IMR-90 (cell line): ENCODE measurements at regions not wholly inside any gene's neighbourhood (a gene's known extent, or its start where the extent isn't known, plus 50 kb on each side); places are given as distances from the start of the nearest gene placed in this dataset.

Source experiments
- ATAC-seq: fragments of 200-7000 bp; cut with Tn5 transposase; 2 replicates; pipeline ENCODE4 v1.9.1; 2020; ENCODE audit warnings: low read depth, mild to moderate bottlenecking, moderate library complexity
- BruUV-seq: library from RNA; stranded (reverse); fragments of 400-500 nt; replicated peaks from 2 replicates; lab custom pipeline; 2021; lab: Mats Ljungman, UMichigan
- CTCF ChIA-PET: fragments of 300-600 bp; formaldehyde crosslinking; extraction: SDS; loops from one replicate; lab custom pipeline; 2021; ENCODE audit warnings: antibody characterized with exemption; lab: Yijun Ruan, JAX
- POLR2A ChIA-PET: fragments of 300-600 bp; sonication (Branson Sonifier 250); formaldehyde crosslinking; loops from one replicate; lab custom pipeline; 2022; ENCODE audit warnings: antibody characterized with exemption; ENCODE audit not compliant: unreplicated experiment; lab: Charles Lee
- DNase-seq: peaks from one replicate; pipeline ENCODE4 v3.0.0; 2013
- H2AFZ ChIP-seq: replicated peaks from 2 replicates; pipeline ENCODE3; 2013; ENCODE audit warnings: low read length, mild to moderate bottlenecking; ENCODE audit not compliant: poor library complexity
- H2AK5ac ChIP-seq: 2 replicates; pipeline ENCODE4 v1.6.1; 2013; ENCODE audit warnings: low read depth, low read length, inconsistent platforms
- H2AK9ac ChIP-seq: replicated peaks from 2 replicates; pipeline ENCODE3; 2013; ENCODE audit warnings: mild to moderate bottlenecking, low read depth, low read length, moderate library complexity; ENCODE audit not compliant: poor library complexity
- H2BK120ac ChIP-seq: 2 replicates; pipeline ENCODE4 v1.6.1; 2013; ENCODE audit warnings: low read depth, low read length, inconsistent platforms
- H2BK15ac ChIP-seq: 3 replicates; pipeline ENCODE4 v1.6.1; 2013; ENCODE audit warnings: low read depth, low read length, inconsistent platforms
- H2BK20ac ChIP-seq: 2 replicates; pipeline ENCODE4 v1.6.1; 2013; ENCODE audit warnings: low read depth, mild to moderate bottlenecking, inconsistent platforms, low read length, moderate library complexity
- H2BK5ac ChIP-seq: 2 replicates; pipeline ENCODE4 v1.6.1; 2013; ENCODE audit warnings: mild to moderate bottlenecking, low read depth, low read length, inconsistent platforms; ENCODE audit not compliant: poor library complexity, severe bottlenecking
- H3K14ac ChIP-seq: replicated peaks from 2 replicates; pipeline ENCODE4 v1.6.1; 2013; ENCODE audit warnings: low read depth, low read length, inconsistent platforms
- H3K18ac ChIP-seq: 2 replicates; pipeline ENCODE4 v1.6.1; 2013; ENCODE audit warnings: low read depth, low read length, control low read depth
- H3K23ac ChIP-seq: 2 replicates; pipeline ENCODE4 v1.6.1; 2013; ENCODE audit warnings: low read depth, low read length, inconsistent platforms
- H3K27ac ChIP-seq: 2 replicates; pipeline ENCODE4 v1.5.1; 2013; ENCODE audit warnings: mild to moderate bottlenecking, control low read depth, low read length; ENCODE audit not compliant: insufficient read depth
- H3K27me3 ChIP-seq: 2 replicates; pipeline ENCODE4 v1.6.1; 2013; ENCODE audit warnings: low read length; ENCODE audit not compliant: control insufficient read depth, insufficient read depth
- H3K36me3 ChIP-seq: 2 replicates; pipeline ENCODE4 v1.6.1; 2013; ENCODE audit warnings: low read length, mixed read lengths; ENCODE audit not compliant: control insufficient read depth, insufficient read depth
- H3K4ac ChIP-seq: 2 replicates; pipeline ENCODE4 v1.6.1; 2013; ENCODE audit warnings: low read depth, low read length, inconsistent platforms
- H3K4me1 ChIP-seq: 2 replicates; pipeline ENCODE4 v1.6.1; 2013; ENCODE audit warnings: low read length, mixed read lengths; ENCODE audit not compliant: control insufficient read depth, insufficient read depth
- H3K4me2 ChIP-seq: 2 replicates; pipeline ENCODE4 v1.6.1; 2013; ENCODE audit warnings: low read depth, mild to moderate bottlenecking, control low read depth, low read length, moderate library complexity
- H3K4me3 ChIP-seq: 2 replicates; pipeline ENCODE4 v1.5.1; 2013; ENCODE audit warnings: low read depth, mild to moderate bottlenecking, control low read depth, low read length, moderate library complexity; ENCODE audit not compliant: insufficient read depth
- H3K56ac ChIP-seq: 2 replicates; pipeline ENCODE4 v1.6.1; 2013; ENCODE audit warnings: low read length, inconsistent platforms; ENCODE audit not compliant: insufficient read depth; ENCODE audit errors: extremely low read depth
- H3K79me1 ChIP-seq, 2 experiments: 2 replicates each; pipeline ENCODE4 v1.6.1; 2013; ENCODE audit warnings: low read length in 2 of 2, inconsistent platforms in 1 of 2, low read depth in 1 of 2
- H3K9ac ChIP-seq: 2 replicates; pipeline ENCODE4 v1.6.1; 2013; ENCODE audit warnings: low read depth, low read length, control low read depth
- H3K9me1 ChIP-seq: 2 replicates; pipeline ENCODE4 v1.6.1; 2013; ENCODE audit warnings: low read length, inconsistent platforms; ENCODE audit not compliant: insufficient read depth
- H3K9me3 ChIP-seq: 2 replicates; pipeline ENCODE4 v1.6.1; 2013; ENCODE audit warnings: low read length; ENCODE audit not compliant: control insufficient read depth, insufficient read depth
- H4K20me1 ChIP-seq: 2 replicates; pipeline ENCODE4 v1.6.1; 2013; ENCODE audit warnings: low read length, inconsistent platforms; ENCODE audit not compliant: insufficient read depth
- H4K5ac ChIP-seq: 2 replicates; pipeline ENCODE4 v1.6.1; 2013; ENCODE audit warnings: mild to moderate bottlenecking, low read depth, low read length, control low read depth
- H4K8ac ChIP-seq, 2 experiments: 2 replicates each; pipeline ENCODE4 v1.6.1; 2013; ENCODE audit warnings: low read depth in 2 of 2, low read length in 2 of 2, control low read depth in 1 of 2, inconsistent platforms in 1 of 2
- H4K91ac ChIP-seq: 2 replicates; pipeline ENCODE4 v1.6.1; 2013; ENCODE audit warnings: low read depth, low read length, inconsistent platforms; ENCODE audit not compliant: insufficient read depth
- BHLHE40 ChIP-seq: fragments of 150-350 bp; IDR thresholded peaks from 2 replicates; pipeline ENCODE4 v1.6.1; 2016; ENCODE audit warnings: mild to moderate bottlenecking, low read depth, low read length
- CEBPB ChIP-seq: IDR thresholded peaks from 2 replicates; pipeline ENCODE4 v1.6.1; 2012; ENCODE audit warnings: low read depth, low read length, improper control_type of control experiment
- ELK1 ChIP-seq: fragments of 150-350 bp; IDR thresholded peaks from 2 replicates; pipeline ENCODE4 v1.6.1; 2016; ENCODE audit warnings: low read depth, mild to moderate bottlenecking, low read length, moderate library complexity, borderline replicate concordance
- MAFK ChIP-seq: IDR thresholded peaks from 2 replicates; pipeline ENCODE4 v1.6.1; 2012; ENCODE audit warnings: low read depth, low read length, improper control_type of control experiment
- MAZ ChIP-seq: IDR thresholded peaks from 2 replicates; pipeline ENCODE4 v1.6.1; 2012; ENCODE audit warnings: low read depth, mild to moderate bottlenecking, low read length, improper control_type of control experiment, moderate library complexity, borderline replicate concordance
- MXI1 ChIP-seq: IDR thresholded peaks from 2 replicates; pipeline ENCODE4 v1.6.1; 2012; ENCODE audit warnings: low read depth, mild to moderate bottlenecking, low read length, moderate library complexity, borderline replicate concordance
- POLR2A ChIP-seq: IDR thresholded peaks from 2 replicates; pipeline ENCODE4 v1.6.1; 2012; ENCODE audit warnings: mild to moderate bottlenecking, low read depth, low read length
- RAD21 ChIP-seq: IDR thresholded peaks from 2 replicates; pipeline ENCODE4 v1.6.1; 2012; ENCODE audit warnings: low read length, improper control_type of control experiment
- RCOR1 ChIP-seq: IDR thresholded peaks from 2 replicates; pipeline ENCODE4 v1.6.1; 2012; ENCODE audit warnings: mild to moderate bottlenecking, low read length, improper control_type of control experiment; ENCODE audit not compliant: insufficient replicate concordance
- RFX5 ChIP-seq: IDR thresholded peaks from 2 replicates; pipeline ENCODE4 v1.8.0; 2012; ENCODE audit warnings: low read depth, mild to moderate bottlenecking, low read length, moderate library complexity
- SMC3 ChIP-seq: fragments of 150-350 bp; IDR thresholded peaks from 2 replicates; pipeline ENCODE4 v1.6.1; 2016; ENCODE audit warnings: low read depth, mild to moderate bottlenecking, antibody characterized with exemption, low read length, moderate library complexity
- USF2 ChIP-seq: fragments of 150-350 bp; IDR thresholded peaks from 2 replicates; pipeline ENCODE4 v1.6.1; 2017; ENCODE audit warnings: mild to moderate bottlenecking, antibody characterized with exemption, low read length, low read depth
- WGBS, 2 experiments: methylation state at CpG; one replicate each; pipeline versions ENCODE4 v1.1.5 to v1.1.7; 2013; ENCODE audit warnings: missing lambda C conversion rate in 2 of 2; ENCODE audit not compliant: insufficient read length in 1 of 2; ENCODE audit errors: extremely low coverage in 2 of 2; 5-methylcytosine and 5-hydroxymethylcytosine counted together
- dilution Hi-C: fragments of 300-500 bp; cut with HindIII; formaldehyde crosslinking; loops from one replicate; pipeline ENCODE4 v1.14.3; 2018; ENCODE audit warnings: low sequenced_read_pairs; ENCODE audit not compliant: unreplicated experiment
- in situ Hi-C: fragments of 300-500 bp; cut with MboI; formaldehyde crosslinking; loops from 3 replicates; pipeline ENCODE4 v1.14.3; 2019; ENCODE audit warnings: low sequenced_read_pairs, inconsistent platforms, mixed read lengths
- intact Hi-C: fragments of 100-400 bp; cut with micrococcal nuclease; formaldehyde crosslinking; loops from 2 replicates; pipeline ENCODE4 v1.10.0; 2022
- TF ChIP-seq, protein P1 (sequence below): conservative IDR thresholded peaks from 2 replicates; pipeline ENCODE4 v1.5.1; 2012; ENCODE audit warnings: mild to moderate bottlenecking, low read depth, low read length, improper control_type of control experiment

GRCh38 chr5:99368726-99369125, 439.9 kb upstream of the CHD1 start:
- no CpG with 5 or more reads among the region's 2 CpGs for WGBS, 2 experiments
- ATAC-seq: no peak
- Histone ChIP-seq H3K79me1 (no peaks in the 10 kb centered on the region), H4K20me1 (no peaks in the 10 kb centered on the region), H2BK15ac (no peak overlapping the region), H3K27me3 (no peaks in the 10 kb centered on the region), H3K4me2 (no peak overlapping the region), H4K91ac (no peak overlapping the region), H3K4ac (no peak overlapping the region), H3K4me3 (no peak overlapping the region), H3K18ac (no peak overlapping the region), H3K36me3 (no peaks in the 10 kb centered on the region), H3K9ac (no peak overlapping the region), H3K56ac (no peak overlapping the region), H3K9me3 (peaks cover 4% of the 10 kb centered on the region; the same call in 1 of the 2 replicates), H2BK20ac (no peak overlapping the region), H4K5ac (no peak overlapping the region), H3K27ac (no peak overlapping the region), H2BK120ac (no peak overlapping the region), H3K23ac (no peak overlapping the region), H2AK5ac (no peak overlapping the region), H2AK9ac (no peak overlapping the region), H2AFZ (no peak overlapping the region), H3K4me1 (no peaks in the 10 kb centered on the region), H4K8ac (no peak overlapping the region), H2BK5ac (no peak overlapping the region), H3K14ac (no peak overlapping the region), H3K9me1 (no peaks in the 10 kb centered on the region)
- DNase-seq: no peak
- CTCF ChIA-PET: no interaction called here
- in situ Hi-C loops: no loop called here
- no TSS peak for BruUV-seq
- intact Hi-C loops: no loop called here
- dilution Hi-C loops: no loop called here
- POLR2A ChIA-PET: no interaction called here
- TF ChIP-seq BHLHE40 (no peak), RFX5 (no peak), MAFK (no peak), RCOR1 (no peak), RAD21 (no peak), SMC3 (no peak), MAZ (no peak), POLR2A (no peak), USF2 (no peak), ELK1 (no peak), CEBPB (no peak), MXI1 (no peak)
- TF ChIP-seq, protein P1, sequence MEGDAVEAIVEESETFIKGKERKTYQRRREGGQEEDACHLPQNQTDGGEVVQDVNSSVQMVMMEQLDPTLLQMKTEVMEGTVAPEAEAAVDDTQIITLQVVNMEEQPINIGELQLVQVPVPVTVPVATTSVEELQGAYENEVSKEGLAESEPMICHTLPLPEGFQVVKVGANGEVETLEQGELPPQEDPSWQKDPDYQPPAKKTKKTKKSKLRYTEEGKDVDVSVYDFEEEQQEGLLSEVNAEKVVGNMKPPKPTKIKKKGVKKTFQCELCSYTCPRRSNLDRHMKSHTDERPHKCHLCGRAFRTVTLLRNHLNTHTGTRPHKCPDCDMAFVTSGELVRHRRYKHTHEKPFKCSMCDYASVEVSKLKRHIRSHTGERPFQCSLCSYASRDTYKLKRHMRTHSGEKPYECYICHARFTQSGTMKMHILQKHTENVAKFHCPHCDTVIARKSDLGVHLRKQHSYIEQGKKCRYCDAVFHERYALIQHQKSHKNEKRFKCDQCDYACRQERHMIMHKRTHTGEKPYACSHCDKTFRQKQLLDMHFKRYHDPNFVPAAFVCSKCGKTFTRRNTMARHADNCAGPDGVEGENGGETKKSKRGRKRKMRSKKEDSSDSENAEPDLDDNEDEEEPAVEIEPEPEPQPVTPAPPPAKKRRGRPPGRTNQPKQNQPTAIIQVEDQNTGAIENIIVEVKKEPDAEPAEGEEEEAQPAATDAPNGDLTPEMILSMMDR: no peak
